HEK293 (cell line): ENCODE measurements at regions not wholly inside any gene's neighbourhood (a gene's known extent, or its start where the extent isn't known, plus 50 kb on each side); places are given as distances from the start of the nearest gene placed in this dataset.
A peak's percentile ranks its signal among the peaks of the same experiment; 100 is the strongest.

Experiments
- BCL11A ChIP-seq: fragments of 450-650 bp; formaldehyde crosslinking; IDR thresholded peaks from 2 replicates; pipeline ENCODE4 v1.5.1; 2016; ENCODE audit warnings: low read depth, missing biosample characterization, missing genetic modification characterization
- CTCF ChIP-seq: fragments of 450-650 bp; formaldehyde crosslinking; IDR thresholded peaks from 2 replicates; pipeline ENCODE4 v1.5.1; 2016; ENCODE audit warnings: missing biosample characterization, missing genetic modification characterization
- FEZF1 ChIP-seq: fragments of 450-650 bp; formaldehyde crosslinking; IDR thresholded peaks from 2 replicates; pipeline ENCODE4 v1.5.1; 2016; ENCODE audit warnings: missing biosample characterization, missing genetic modification characterization
- PRDM10 ChIP-seq: fragments of 450-650 bp; formaldehyde crosslinking; IDR thresholded peaks from 2 replicates; pipeline ENCODE4 v1.5.1; 2016; ENCODE audit warnings: missing biosample characterization, missing genetic modification characterization
- ZNF155 ChIP-seq: fragments of 450-650 bp; formaldehyde crosslinking; IDR thresholded peaks from 2 replicates; pipeline ENCODE4 v1.5.1; 2016; ENCODE audit warnings: missing biosample characterization, missing genetic modification characterization
- ZNF394 ChIP-seq: fragments of 450-650 bp; formaldehyde crosslinking; IDR thresholded peaks from 2 replicates; pipeline ENCODE4 v1.5.1; 2016; ENCODE audit warnings: missing biosample characterization, missing genetic modification characterization, mild to moderate bottlenecking, moderate library complexity, borderline replicate concordance
- TF ChIP-seq, protein P1 (sequence below): fragments of 450-650 bp; formaldehyde crosslinking; IDR thresholded peaks from 2 replicates; pipeline ENCODE4 v1.5.1; 2016; ENCODE audit warnings: missing biosample characterization, missing genetic modification characterization
- TF ChIP-seq, protein P2 (sequence below): IDR thresholded peaks from 2 replicates; pipeline ENCODE4 v1.6.1; 2011; ENCODE audit warnings: mild to moderate bottlenecking, low read depth, low read length, borderline replicate concordance
- TF ChIP-seq, protein P3 (sequence below): fragments of 450-650 bp; formaldehyde crosslinking; IDR thresholded peaks from 2 replicates; pipeline ENCODE4 v1.5.1; 2016; ENCODE audit warnings: missing biosample characterization, missing genetic modification characterization

DNA sequence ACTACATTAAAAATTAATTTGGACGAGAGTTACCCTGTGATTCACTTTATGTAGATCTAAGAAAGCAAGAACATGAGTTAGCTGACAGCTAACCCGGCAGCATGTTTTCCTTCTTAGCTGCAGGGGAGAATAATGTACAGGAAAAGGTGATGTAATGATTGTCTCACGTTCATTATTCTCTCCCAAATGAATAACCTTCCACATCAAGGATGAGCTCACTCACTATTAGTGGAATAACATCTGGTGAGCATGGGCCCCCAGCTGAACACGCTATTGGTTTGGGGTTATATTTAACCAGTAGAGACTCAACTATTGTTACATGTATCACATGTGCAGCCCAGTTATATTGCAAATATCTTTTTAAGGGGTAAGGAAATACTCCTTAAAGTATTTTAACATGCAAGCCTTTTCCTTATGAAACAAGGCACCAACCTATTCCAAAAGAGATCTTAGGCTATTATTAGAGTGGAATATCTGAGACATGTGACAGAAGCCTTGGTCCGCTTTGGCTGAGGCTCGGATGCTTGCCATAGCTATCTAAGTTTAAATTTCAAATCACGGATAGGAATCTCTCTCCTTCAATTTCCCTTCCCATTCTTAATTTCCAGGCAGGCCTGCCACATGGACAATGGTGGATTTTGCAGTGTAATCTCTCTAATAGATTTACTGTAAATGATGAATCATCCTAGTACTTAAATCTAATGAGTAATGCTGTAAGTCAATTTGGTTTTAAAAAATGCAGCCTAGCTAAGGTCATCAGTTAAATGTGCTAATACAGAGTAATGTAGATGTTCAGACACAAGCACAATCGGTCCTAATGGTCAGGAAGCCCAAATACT lies 99.0 kb upstream of the OTUD4 start:
- TF ChIP-seq ZNF394 (tag by site-specific recombination): no peak
- TF ChIP-seq CTCF (tag by site-specific recombination): no peak
- 0 out of 2 replicates have a peak, but pooled peaks have one; percentile 20 for TF ChIP-seq BCL11A
- no peak for TF ChIP-seq FEZF1 (tag by site-specific recombination)
- TF ChIP-seq ZNF155 (tag by site-specific recombination): no peak
- 0 out of 2 replicates have a peak, but pooled peaks have one; percentile 28 for TF ChIP-seq PRDM10 (tag by site-specific recombination)
- TF ChIP-seq, protein P1, sequence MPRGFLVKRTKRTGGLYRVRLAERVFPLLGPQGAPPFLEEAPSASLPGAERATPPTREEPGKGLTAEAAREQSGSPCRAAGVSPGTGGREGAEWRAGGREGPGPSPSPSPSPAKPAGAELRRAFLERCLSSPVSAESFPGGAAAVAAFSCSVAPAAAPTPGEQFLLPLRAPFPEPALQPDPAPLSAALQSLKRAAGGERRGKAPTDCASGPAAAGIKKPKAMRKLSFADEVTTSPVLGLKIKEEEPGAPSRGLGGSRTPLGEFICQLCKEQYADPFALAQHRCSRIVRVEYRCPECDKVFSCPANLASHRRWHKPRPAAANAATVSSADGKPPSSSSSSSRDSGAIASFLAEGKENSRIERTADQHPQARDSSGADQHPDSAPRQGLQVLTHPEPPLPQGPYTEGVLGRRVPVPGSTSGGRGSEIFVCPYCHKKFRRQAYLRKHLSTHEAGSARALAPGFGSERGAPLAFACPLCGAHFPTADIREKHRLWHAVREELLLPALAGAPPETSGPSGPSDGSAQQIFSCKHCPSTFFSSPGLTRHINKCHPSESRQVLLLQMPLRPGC: peak; percentile 66
- TF ChIP-seq, protein P2, sequence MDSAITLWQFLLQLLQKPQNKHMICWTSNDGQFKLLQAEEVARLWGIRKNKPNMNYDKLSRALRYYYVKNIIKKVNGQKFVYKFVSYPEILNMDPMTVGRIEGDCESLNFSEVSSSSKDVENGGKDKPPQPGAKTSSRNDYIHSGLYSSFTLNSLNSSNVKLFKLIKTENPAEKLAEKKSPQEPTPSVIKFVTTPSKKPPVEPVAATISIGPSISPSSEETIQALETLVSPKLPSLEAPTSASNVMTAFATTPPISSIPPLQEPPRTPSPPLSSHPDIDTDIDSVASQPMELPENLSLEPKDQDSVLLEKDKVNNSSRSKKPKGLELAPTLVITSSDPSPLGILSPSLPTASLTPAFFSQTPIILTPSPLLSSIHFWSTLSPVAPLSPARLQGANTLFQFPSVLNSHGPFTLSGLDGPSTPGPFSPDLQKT: no peak
- TF ChIP-seq, protein P3, sequence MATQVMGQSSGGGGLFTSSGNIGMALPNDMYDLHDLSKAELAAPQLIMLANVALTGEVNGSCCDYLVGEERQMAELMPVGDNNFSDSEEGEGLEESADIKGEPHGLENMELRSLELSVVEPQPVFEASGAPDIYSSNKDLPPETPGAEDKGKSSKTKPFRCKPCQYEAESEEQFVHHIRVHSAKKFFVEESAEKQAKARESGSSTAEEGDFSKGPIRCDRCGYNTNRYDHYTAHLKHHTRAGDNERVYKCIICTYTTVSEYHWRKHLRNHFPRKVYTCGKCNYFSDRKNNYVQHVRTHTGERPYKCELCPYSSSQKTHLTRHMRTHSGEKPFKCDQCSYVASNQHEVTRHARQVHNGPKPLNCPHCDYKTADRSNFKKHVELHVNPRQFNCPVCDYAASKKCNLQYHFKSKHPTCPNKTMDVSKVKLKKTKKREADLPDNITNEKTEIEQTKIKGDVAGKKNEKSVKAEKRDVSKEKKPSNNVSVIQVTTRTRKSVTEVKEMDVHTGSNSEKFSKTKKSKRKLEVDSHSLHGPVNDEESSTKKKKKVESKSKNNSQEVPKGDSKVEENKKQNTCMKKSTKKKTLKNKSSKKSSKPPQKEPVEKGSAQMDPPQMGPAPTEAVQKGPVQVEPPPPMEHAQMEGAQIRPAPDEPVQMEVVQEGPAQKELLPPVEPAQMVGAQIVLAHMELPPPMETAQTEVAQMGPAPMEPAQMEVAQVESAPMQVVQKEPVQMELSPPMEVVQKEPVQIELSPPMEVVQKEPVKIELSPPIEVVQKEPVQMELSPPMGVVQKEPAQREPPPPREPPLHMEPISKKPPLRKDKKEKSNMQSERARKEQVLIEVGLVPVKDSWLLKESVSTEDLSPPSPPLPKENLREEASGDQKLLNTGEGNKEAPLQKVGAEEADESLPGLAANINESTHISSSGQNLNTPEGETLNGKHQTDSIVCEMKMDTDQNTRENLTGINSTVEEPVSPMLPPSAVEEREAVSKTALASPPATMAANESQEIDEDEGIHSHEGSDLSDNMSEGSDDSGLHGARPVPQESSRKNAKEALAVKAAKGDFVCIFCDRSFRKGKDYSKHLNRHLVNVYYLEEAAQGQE (tag by site-specific recombination): no peak
